Endothelial cell of umbilical vein (primary cell): ENCODE measurements at regions not wholly inside any gene's neighbourhood (a gene's known extent, or its start where the extent isn't known, plus 50 kb on each side); places are given as distances from the start of the nearest gene placed in this dataset.

ENCODE experiments used
- BruUV-seq: library from RNA; stranded (reverse); fragments of 400-500 nt; replicated peaks from 2 replicates; lab custom pipeline; 2021; lab: Mats Ljungman, UMichigan
- CTCF ChIA-PET: fragments of 300-600, 350-600 bp; sonication (Branson Sonifier 250); formaldehyde crosslinking; loops from one replicate; lab custom pipeline; 2021; ENCODE audit warnings: antibody characterized with exemption, inconsistent platforms; lab: Charles Lee
- POLR2A ChIA-PET: fragments of 300-600, 350-600 bp; sonication (Branson Sonifier 250); formaldehyde crosslinking; loops from one replicate; lab custom pipeline; 2021; ENCODE audit warnings: antibody characterized with exemption, inconsistent platforms; lab: Charles Lee
- DNase-seq: peaks from one replicate; pipeline ENCODE4 v3.0.0-alpha.2; 2011; ENCODE audit warnings: low read depth, low spot score
- FAIRE-seq: peaks from 2 replicates; lab custom pipeline; 2011; peaks lifted over from hg19 to GRCh38; lab: Jason Lieb, UNC
- H2AFZ ChIP-seq: 2 replicates; pipeline ENCODE4 v1.6.0; 2012; ENCODE audit warnings: low read depth, low read length, control low read depth, inconsistent platforms
- H3K27ac ChIP-seq: 2 replicates; pipeline ENCODE4 v1.5.1; 2011; ENCODE audit warnings: low read depth, mild to moderate bottlenecking, control low read depth, low read length, moderate library complexity; ENCODE audit not compliant: insufficient read depth
- H3K27me3 ChIP-seq, 2 experiments: 2 replicates each; pipeline versions ENCODE4 v1.6.0 to v1.6.1; 2011; ENCODE audit warnings: low read length in 2 of 2, mixed read lengths in 1 of 2; ENCODE audit not compliant: control insufficient read depth in 2 of 2, insufficient read depth in 2 of 2
- H3K36me3 ChIP-seq, 2 experiments: 2 replicates in 1 of 2; 3 replicates in 1 of 2; pipeline ENCODE4 v1.5.1; 2011; ENCODE audit warnings: low read length in 2 of 2, mild to moderate bottlenecking in 1 of 2, moderate library complexity in 1 of 2; ENCODE audit not compliant: control insufficient read depth in 2 of 2, insufficient read depth in 2 of 2; ENCODE audit errors: extremely low read depth in 1 of 2
- H3K4me1 ChIP-seq: 3 replicates; pipeline ENCODE4 v1.5.1; 2011; ENCODE audit warnings: mild to moderate bottlenecking, low read length; ENCODE audit not compliant: control insufficient read depth, insufficient read depth; ENCODE audit errors: extremely low read depth
- H3K4me2 ChIP-seq: 2 replicates; pipeline ENCODE4 v1.6.1; 2011; ENCODE audit warnings: low read length, control low read depth, mixed read lengths; ENCODE audit not compliant: insufficient read depth
- H3K4me3 ChIP-seq, 3 experiments: fragments of 200-600 bp in 1 of 3; sonication (generic), shearing (Covaris generic) in 1 of 3; replicated peaks in 1 of 3; 2 replicates each; pipeline ENCODE4 v1.5.1; 2011 to 2016; ENCODE audit warnings: control low read depth in 3 of 3, low read length in 3 of 3, mild to moderate bottlenecking in 2 of 3, inconsistent platforms in 1 of 3, low read depth in 1 of 3, moderate library complexity in 1 of 3; ENCODE audit not compliant: insufficient read depth in 1 of 3
- H3K79me2 ChIP-seq: 2 replicates; pipeline ENCODE4 v1.6.0; 2012; ENCODE audit warnings: low read length, inconsistent platforms; ENCODE audit not compliant: control insufficient read depth, insufficient read depth
- H3K9ac ChIP-seq: replicated peaks from 2 replicates; pipeline ENCODE3; 2011; ENCODE audit warnings: low read length, control low read depth; ENCODE audit not compliant: insufficient read depth; ENCODE audit errors: extremely low read depth
- H3K9me1 ChIP-seq: replicated peaks from 3 replicates; pipeline ENCODE4 v1.6.0; 2011; ENCODE audit warnings: mild to moderate bottlenecking, low read length; ENCODE audit not compliant: control insufficient read depth, insufficient read depth; ENCODE audit errors: extremely low read depth
- H3K9me3 ChIP-seq: replicated peaks from 2 replicates; pipeline ENCODE4 v1.5.1; 2012; ENCODE audit warnings: low read length, inconsistent platforms; ENCODE audit not compliant: control insufficient read depth, insufficient read depth
- H4K20me1 ChIP-seq: replicated peaks from 2 replicates; pipeline ENCODE3; 2011; ENCODE audit warnings: mild to moderate bottlenecking, low read length; ENCODE audit not compliant: control insufficient read depth, insufficient read depth; ENCODE audit errors: extremely low read depth
- CTCF ChIP-seq, 2 donors: IDR thresholded peaks; 1 replicate in 1 of 2; 2 replicates in 1 of 2; pipeline ENCODE4 v1.5.1; 2011; ENCODE audit warnings: low read length in 2 of 2, mild to moderate bottlenecking in 2 of 2, moderate library complexity in 2 of 2, control low read depth in 1 of 2, inconsistent platforms in 1 of 2, low read depth in 1 of 2; ENCODE audit not compliant: insufficient read depth in 1 of 2; ENCODE audit errors: extremely low read depth in 1 of 2
- EZH2 ChIP-seq: IDR thresholded peaks from 2 replicates; pipeline ENCODE4 v1.6.1; 2012; ENCODE audit warnings: borderline replicate concordance, low read depth, mild to moderate bottlenecking, moderate library complexity, low read length, inconsistent platforms; ENCODE audit not compliant: severe bottlenecking
- FOS ChIP-seq: IDR thresholded peaks from 2 replicates; pipeline ENCODE4 v1.6.1; 2011; ENCODE audit warnings: mild to moderate bottlenecking, low read length, moderate library complexity, borderline replicate concordance; ENCODE audit not compliant: insufficient read depth
- GATA2 ChIP-seq: IDR thresholded peaks from 2 replicates; pipeline ENCODE4 v1.7.0; 2011; ENCODE audit warnings: low read depth, mild to moderate bottlenecking, moderate library complexity, mixed read lengths, low read length; ENCODE audit not compliant: insufficient read length, insufficient read depth
- JUN ChIP-seq: IDR thresholded peaks from 2 replicates; pipeline ENCODE4 v1.6.1; 2011; ENCODE audit warnings: borderline replicate concordance, low read depth; ENCODE audit not compliant: insufficient read length, insufficient read depth
- MAX ChIP-seq: IDR thresholded peaks from 2 replicates; pipeline ENCODE4 v1.6.1; 2011; ENCODE audit not compliant: insufficient read depth, insufficient read length
- MYC ChIP-seq: IDR thresholded peaks from one replicate; pipeline ENCODE4 v1.6.1; 2011; ENCODE audit warnings: mild to moderate bottlenecking, low read depth, low read length
- POLR2A ChIP-seq: IDR thresholded peaks from 2 replicates; pipeline ENCODE4 v1.6.1; 2012; ENCODE audit warnings: low read depth, mild to moderate bottlenecking, control low read depth, low read length
- POLR2AphosphoS5 ChIP-seq: IDR thresholded peaks from 2 replicates; pipeline ENCODE4 v1.6.1; 2012; ENCODE audit warnings: low read depth, mild to moderate bottlenecking, control low read depth, low read length, moderate library complexity; ENCODE audit not compliant: insufficient read depth
- dilution Hi-C: fragments of 300-500 bp; cut with MboI; formaldehyde crosslinking; loops from one replicate; pipeline ENCODE4 v1.15.0; 2019; ENCODE audit warnings: low sequenced_read_pairs; ENCODE audit not compliant: extremely low pct_ligation_motif_present
- intact Hi-C: fragments of 100-400 bp; cut with micrococcal nuclease; formaldehyde crosslinking; loops from one replicate; pipeline ENCODE4 v1.10.0; 2022

- no TSS peak for BruUV-seq
Observed at GRCh38 chr1:55527831-55528230, 312.7 kb upstream of the USP24 start.

GRCh38 chr1:55526716-55527115 lies 311.6 kb upstream of the USP24 start:
- ChIA-PET POLR2A (no interaction called here), CTCF (no interaction called here)
- Histone ChIP-seq H3K79me2 (no peaks in the 10 kb centered on the region), H3K9me1 (no peaks in the 10 kb centered on the region), H2AFZ (no peak overlapping the region), H3K36me3 (no peaks in the 10 kb centered on the region), H3K4me3 (no peak overlapping the region), H3K27me3 (no peaks in the 10 kb centered on the region), H3K4me2 (no peak overlapping the region), H3K27ac (no peak overlapping the region), H3K9ac (no peak overlapping the region), H3K4me1 (no peaks in the 10 kb centered on the region), H4K20me1 (no peaks in the 10 kb centered on the region), H3K9me3 (no peaks in the 10 kb centered on the region)
- no TSS peak for BruUV-seq
- dilution Hi-C loops, result no loop called here
- TF ChIP-seq POLR2AphosphoS5 (no peak), MAX (no peak), FOS (no peak), EZH2 (no peak), CTCF (IDR thresholded peaks at IDR 0.05; ENCODE audit: extremely low read depth in 1 of 2, insufficient read depth in 1 of 2, low read depth in 1 of 2, low read length in 2 of 2) (no peak), JUN (no peak), GATA2 (no peak), POLR2A (no peak), MYC (no peak)
- DNase-seq (no peak), FAIRE-seq (no peak)
- intact Hi-C loops, result no loop called here

More at GRCh38 chr1:55527831-55528230, 312.7 kb upstream of the USP24 start:
- Histone ChIP-seq H3K9me1 (no peaks in the 10 kb centered on the region), H3K4me3 (no peak overlapping the region), H3K27ac (no peak overlapping the region), H3K9ac (no peak overlapping the region), H3K27me3 (no peaks in the 10 kb centered on the region), H3K4me2 (no peak overlapping the region), H2AFZ (no peak overlapping the region), H3K9me3 (no peaks in the 10 kb centered on the region), H4K20me1 (no peaks in the 10 kb centered on the region), H3K36me3 (no peaks in the 10 kb centered on the region), H3K4me1 (no peaks in the 10 kb centered on the region), H3K79me2 (no peaks in the 10 kb centered on the region)
- POLR2A ChIA-PET, result no interaction called here
- DNase-seq (no peak), FAIRE-seq (no peak)
- dilution Hi-C loops, result no loop called here
- intact Hi-C loops, result no loop called here
- TF ChIP-seq CTCF (IDR thresholded peaks at IDR 0.05; ENCODE audit: extremely low read depth in 1 of 2, insufficient read depth in 1 of 2, low read depth in 1 of 2, low read length in 2 of 2) (no peak), FOS (no peak), JUN (no peak), POLR2A (no peak)
- CTCF ChIA-PET, result no interaction called here
